Neuronal stem cell (in vitro differentiated cells): ENCODE measurements at regions not wholly inside any gene's neighbourhood (a gene's known extent, or its start where the extent isn't known, plus 50 kb on each side); places are given as distances from the start of the nearest gene placed in this dataset.
A peak's percentile ranks its signal among the peaks of the same experiment; 100 is the strongest.

Experiments
- DNase-seq: peaks from one replicate; pipeline ENCODE4 v3.0.0-alpha.2; 2013; ENCODE audit warnings: low spot score
- H2AFZ ChIP-seq: one replicate; pipeline ENCODE4 v1.6.1; 2013; ENCODE audit warnings: mild to moderate bottlenecking, low read length, inconsistent platforms
- H2AK5ac ChIP-seq: 2 replicates; pipeline ENCODE4 v1.6.1; 2013; ENCODE audit warnings: low read depth, mild to moderate bottlenecking, inconsistent platforms, low read length, moderate library complexity, mixed read lengths
- H2BK120ac ChIP-seq: 2 replicates; pipeline ENCODE4 v1.6.1; 2013; ENCODE audit warnings: low read depth, mild to moderate bottlenecking, inconsistent platforms, low read length, moderate library complexity, mixed read lengths
- H2BK12ac ChIP-seq: one replicate; pipeline ENCODE4 v1.6.1; 2013; ENCODE audit warnings: low read length, inconsistent platforms
- H2BK15ac ChIP-seq: 2 replicates; pipeline ENCODE4 v1.6.1; 2013; ENCODE audit warnings: mild to moderate bottlenecking, low read length, inconsistent platforms, mixed read lengths
- H2BK5ac ChIP-seq: one replicate; pipeline ENCODE4 v1.6.1; 2013; ENCODE audit warnings: inconsistent platforms, mild to moderate bottlenecking, low read length, moderate library complexity
- H3K14ac ChIP-seq: one replicate; pipeline ENCODE4 v1.6.1; 2013; ENCODE audit warnings: low read length, inconsistent platforms
- H3K18ac ChIP-seq: 2 replicates; pipeline ENCODE4 v1.6.1; 2013; ENCODE audit warnings: low read length, inconsistent platforms
- H3K23ac ChIP-seq: 2 replicates; pipeline ENCODE4 v1.6.1; 2013; ENCODE audit warnings: low read depth, mild to moderate bottlenecking, mixed read lengths, low read length, inconsistent platforms; ENCODE audit not compliant: poor library complexity
- H3K27ac ChIP-seq: replicated peaks from 3 replicates; pipeline ENCODE4 v1.5.1; 2013; ENCODE audit warnings: low read length, inconsistent platforms
- H3K27me3 ChIP-seq, 3 experiments: 2 replicates each; pipeline ENCODE4 v1.6.1; 2013; ENCODE audit warnings: low read length in 3 of 3, mild to moderate bottlenecking in 2 of 3, inconsistent platforms in 1 of 3, low read depth in 1 of 3, mixed read lengths in 1 of 3, moderate library complexity in 1 of 3; ENCODE audit not compliant: control insufficient read depth in 3 of 3, insufficient read depth in 3 of 3
- H3K36me3 ChIP-seq, 2 donors: replicated peaks in 1 of 2; 2 replicates each; pipeline ENCODE4 v1.6.1; 2013; ENCODE audit warnings: low read length in 2 of 2; ENCODE audit not compliant: control insufficient read depth in 2 of 2, insufficient read depth in 2 of 2
- H3K4ac ChIP-seq: 2 replicates; pipeline ENCODE4 v1.6.1; 2013; ENCODE audit warnings: inconsistent platforms, mild to moderate bottlenecking, low read length, moderate library complexity
- H3K4me1 ChIP-seq, 2 donors: 1 replicate in 1 of 2; 2 replicates in 1 of 2; pipeline ENCODE4 v1.6.1; 2013; ENCODE audit warnings: low read length in 2 of 2, low read depth in 1 of 2; ENCODE audit not compliant: control insufficient read depth in 2 of 2, insufficient read depth in 1 of 2
- H3K4me2 ChIP-seq: one replicate; pipeline ENCODE4 v1.6.1; 2013; ENCODE audit warnings: mild to moderate bottlenecking, low read length, inconsistent platforms; ENCODE audit not compliant: insufficient read depth, poor library complexity, severe bottlenecking
- H3K4me3 ChIP-seq, 2 donors: 2 replicates each; pipeline ENCODE4 v1.5.1; 2013; ENCODE audit warnings: low read length in 2 of 2, mild to moderate bottlenecking in 2 of 2, inconsistent platforms in 1 of 2, moderate library complexity in 1 of 2
- H3K79me1 ChIP-seq: one replicate; pipeline ENCODE4 v1.6.1; 2013; ENCODE audit warnings: low read depth, mild to moderate bottlenecking, inconsistent platforms, low read length, moderate library complexity
- H3K9ac ChIP-seq: one replicate; pipeline ENCODE4 v1.6.1; 2013; ENCODE audit warnings: mild to moderate bottlenecking, low read depth, low read length, inconsistent platforms; ENCODE audit not compliant: poor library complexity
- H3K9me3 ChIP-seq, 2 donors: replicated peaks in 1 of 2; 2 replicates each; pipeline versions ENCODE3 to v1.6.1; 2013; ENCODE audit warnings: low read length in 2 of 2, mild to moderate bottlenecking in 2 of 2, inconsistent platforms in 1 of 2, low read depth in 1 of 2, mixed read lengths in 1 of 2, moderate library complexity in 1 of 2; ENCODE audit not compliant: control insufficient read depth in 2 of 2, insufficient read depth in 1 of 2
- H4K8ac ChIP-seq: one replicate; pipeline ENCODE4 v1.6.1; 2013; ENCODE audit warnings: low read depth, mild to moderate bottlenecking, inconsistent platforms, low read length, moderate library complexity
- H4K91ac ChIP-seq: one replicate; pipeline ENCODE4 v1.6.1; 2013; ENCODE audit warnings: low read length, low read depth, mild to moderate bottlenecking, inconsistent platforms; ENCODE audit not compliant: poor library complexity
- WGBS, 2 donors: extraction: QIAGEN DNeasy Blood & Tissue Kit; methylation state at CpG; one replicate each; pipeline ENCODE4 v1.1.7; 2013; ENCODE audit warnings: missing lambda C conversion rate in 2 of 2, mixed read lengths in 1 of 2; ENCODE audit not compliant: insufficient read length in 2 of 2, insufficient replicate concordance in 1 of 2; ENCODE audit errors: extremely low coverage in 2 of 2; 5-methylcytosine and 5-hydroxymethylcytosine counted together

GRCh38 chr13:21974741-21975140, 303.9 kb downstream of the FGF9 start:
- H3K27ac ChIP-seq = no peak overlapping the region
- H3K18ac ChIP-seq = peak overlapping the region; percentile 79
- H2BK12ac ChIP-seq = no peak overlapping the region
- no peak overlapping the region for H3K14ac ChIP-seq
- no peak overlapping the region for H3K23ac ChIP-seq
- H3K9me3 ChIP-seq = peaks cover 0 to 2% of the 10 kb centered on the region in 2 donors
- H2BK120ac ChIP-seq = no peak overlapping the region
- no peaks in the 10 kb centered on the region for H3K27me3 ChIP-seq
- H4K8ac ChIP-seq = no peak overlapping the region
- WGBS, 2 donors = no CpG with 5 or more reads among the region's 8 CpGs
- peaks cover 0 to 7% of the 10 kb centered on the region in 2 donors for H3K4me1 ChIP-seq
- no peak overlapping the region for H3K4ac ChIP-seq
- no peaks in the 10 kb centered on the region for H3K79me1 ChIP-seq
- H2BK5ac ChIP-seq = no peak overlapping the region
- H3K4me3 ChIP-seq = no peak overlapping the region
- H2AFZ ChIP-seq = no peak overlapping the region
- H3K36me3 ChIP-seq = no peaks in the 10 kb centered on the region
- H3K9ac ChIP-seq = no peak overlapping the region
- H2AK5ac ChIP-seq = no peak overlapping the region
- no peak for DNase-seq
- H4K91ac ChIP-seq = no peak overlapping the region
- H3K4me2 ChIP-seq = no peak overlapping the region
- no peak overlapping the region for H2BK15ac ChIP-seq

- no peak overlapping the region for H3K4me2 ChIP-seq
- no peaks in the 10 kb centered on the region for H3K79me1 ChIP-seq
- H3K23ac ChIP-seq = no peak overlapping the region
- H2AFZ ChIP-seq = peak overlapping the region; percentile 18
- no peaks in the 10 kb centered on the region for H3K36me3 ChIP-seq
- no peaks in the 10 kb centered on the region for H3K27me3 ChIP-seq
- H3K9ac ChIP-seq = no peak overlapping the region
- no peak for DNase-seq
- H2BK12ac ChIP-seq = no peak overlapping the region
- no peak overlapping the region for H3K4me3 ChIP-seq
- H3K18ac ChIP-seq = no peak overlapping the region
- no peak overlapping the region for H4K91ac ChIP-seq
- H2BK120ac ChIP-seq = no peak overlapping the region
- no peak overlapping the region for H2BK15ac ChIP-seq
- H3K4me1 ChIP-seq = no peaks in the 10 kb centered on the region
- no peak overlapping the region for H2BK5ac ChIP-seq
- H2AK5ac ChIP-seq = no peak overlapping the region
- H3K27ac ChIP-seq = no peak overlapping the region
- H3K4ac ChIP-seq = no peak overlapping the region
- no CpG with 5 or more reads among the region's 10 CpGs for WGBS, 2 donors
- H4K8ac ChIP-seq = no peak overlapping the region
- no peaks in the 10 kb centered on the region for H3K9me3 ChIP-seq
- no peak overlapping the region for H3K14ac ChIP-seq
These were observed 305.3 kb downstream of the FGF9 start for GRCh38 chr13:21976159-21976558.

- peaks cover 0 to 2% of the 10 kb centered on the region in 2 donors for H3K4me1 ChIP-seq
- H3K23ac ChIP-seq = no peak overlapping the region
- no peak overlapping the region for H2BK5ac ChIP-seq
- no peaks in the 10 kb centered on the region for H3K79me1 ChIP-seq
- H2AFZ ChIP-seq = no peak overlapping the region
- DNase-seq = no peak
- no peak overlapping the region for H4K91ac ChIP-seq
- WGBS, 2 donors = no CpG with 5 or more reads among the region's 20 CpGs
- no peaks in the 10 kb centered on the region for H3K27me3 ChIP-seq
- H3K9me3 ChIP-seq = no peaks in the 10 kb centered on the region
- no peaks in the 10 kb centered on the region for H3K36me3 ChIP-seq
- H2BK15ac ChIP-seq = no peak overlapping the region
- no peak overlapping the region for H3K4ac ChIP-seq
- H3K18ac ChIP-seq = no peak overlapping the region
- no peak overlapping the region for H2BK12ac ChIP-seq
- H3K4me2 ChIP-seq = no peak overlapping the region
- H2AK5ac ChIP-seq = no peak overlapping the region
- no peak overlapping the region for H3K14ac ChIP-seq
- no peak overlapping the region for H3K27ac ChIP-seq
- no peak overlapping the region for H3K4me3 ChIP-seq
- no peak overlapping the region for H4K8ac ChIP-seq
- H3K9ac ChIP-seq = no peak overlapping the region
- H2BK120ac ChIP-seq = no peak overlapping the region
These were observed 308.4 kb downstream of the FGF9 start for GRCh38 chr13:21979161-21979806.

- H3K4me2 ChIP-seq = no peak overlapping the region
- no peak overlapping the region for H3K14ac ChIP-seq
- no peak overlapping the region for H3K9ac ChIP-seq
- H3K4me3 ChIP-seq = no peak overlapping the region
- no peak overlapping the region for H4K8ac ChIP-seq
- no peak overlapping the region for H2BK12ac ChIP-seq
- no peak overlapping the region for H2BK5ac ChIP-seq
- H2AFZ ChIP-seq = no peak overlapping the region
- H4K91ac ChIP-seq = no peak overlapping the region
- no CpG with 5 or more reads among the region's 2 CpGs for WGBS, 2 donors
- no peaks in the 10 kb centered on the region for H3K27me3 ChIP-seq
- no peak overlapping the region for H3K23ac ChIP-seq
- H2BK120ac ChIP-seq = no peak overlapping the region
- no peak for DNase-seq
- H3K36me3 ChIP-seq = no peaks in the 10 kb centered on the region
- no peak overlapping the region for H3K4ac ChIP-seq
- no peak overlapping the region for H2BK15ac ChIP-seq
- H3K18ac ChIP-seq = no peak overlapping the region
- no peak overlapping the region for H2AK5ac ChIP-seq
- no peaks in the 10 kb centered on the region for H3K9me3 ChIP-seq
- H3K79me1 ChIP-seq = no peaks in the 10 kb centered on the region
- H3K4me1 ChIP-seq = peaks cover 0 to 2% of the 10 kb centered on the region in 2 donors
- no peak overlapping the region for H3K27ac ChIP-seq
These were observed 309.2 kb downstream of the FGF9 start for GRCh38 chr13:21980049-21980448.
